Hepatocyte (in vitro differentiated cells): ENCODE measurements at regions not wholly inside any gene's neighbourhood (a gene's known extent, or its start where the extent isn't known, plus 50 kb on each side); places are given as distances from the start of the nearest gene placed in this dataset.

ENCODE experiments used
- DNase-seq: peaks from one replicate; pipeline ENCODE4 v3.0.0-alpha.2; 2016; ENCODE audit warnings: low spot score
- H2AFZ ChIP-seq: fragments of 200-600 bp; sonication (generic); 2 replicates; pipeline ENCODE4 v1.6.0; 2016; ENCODE audit warnings: antibody characterized with exemption, mild to moderate bottlenecking
- H3K27ac ChIP-seq: fragments of 200-600 bp; sonication (generic); 2 replicates; pipeline ENCODE4 v1.5.1; 2016; ENCODE audit warnings: mild to moderate bottlenecking
- H3K27me3 ChIP-seq: fragments of 200-600 bp; sonication (generic); 2 replicates; pipeline ENCODE4 v1.6.1; 2016
- H3K36me3 ChIP-seq: fragments of 200-600 bp; sonication (generic); replicated peaks from 2 replicates; pipeline ENCODE4 v1.5.1; 2016; ENCODE audit warnings: low read depth; ENCODE audit not compliant: insufficient read depth
- H3K4me1 ChIP-seq: fragments of 200-600 bp; sonication (generic); 2 replicates; pipeline ENCODE4 v1.5.1; 2016; ENCODE audit warnings: mild to moderate bottlenecking, moderate library complexity; ENCODE audit not compliant: insufficient read depth
- H3K4me2 ChIP-seq: fragments of 200-600 bp; sonication (generic); 2 replicates; pipeline ENCODE4 v1.6.0; 2016
- H3K4me3 ChIP-seq: fragments of 200-600 bp; sonication (generic); 2 replicates; pipeline ENCODE4 v1.5.1; 2016; ENCODE audit warnings: mild to moderate bottlenecking
- H3K79me2 ChIP-seq: fragments of 200-600 bp; sonication (generic); 2 replicates; pipeline ENCODE4 v1.6.0; 2017; ENCODE audit warnings: mild to moderate bottlenecking
- H3K9me2 ChIP-seq: fragments of 200-600 bp; sonication (generic); replicated peaks from 2 replicates; pipeline ENCODE4 v1.6.0; 2017; ENCODE audit warnings: mild to moderate bottlenecking; ENCODE audit not compliant: insufficient read depth
- H3K9me3 ChIP-seq: fragments of 200-600 bp; sonication (generic); 2 replicates; pipeline ENCODE4 v1.5.1; 2016; ENCODE audit warnings: low read depth, mild to moderate bottlenecking
- H4K20me1 ChIP-seq: fragments of 200-600 bp; sonication (generic); 2 replicates; pipeline ENCODE4 v1.6.0; 2016; ENCODE audit warnings: mild to moderate bottlenecking; ENCODE audit not compliant: insufficient read depth, poor library complexity, severe bottlenecking
- CTCF ChIP-seq: fragments of 200-600 bp; sonication (generic); IDR thresholded peaks from 2 replicates; pipeline ENCODE4 v1.5.1; 2016; ENCODE audit warnings: antibody characterized with exemption, mild to moderate bottlenecking; ENCODE audit not compliant: poor library complexity
- EZH2 ChIP-seq: fragments of 200-600 bp; sonication (generic); IDR thresholded peaks from 2 replicates; pipeline ENCODE4 v1.6.1; 2016; ENCODE audit warnings: antibody characterized with exemption, mild to moderate bottlenecking, borderline replicate concordance
- EZH2phosphoT487 ChIP-seq: fragments of 200-600 bp; sonication (generic); IDR thresholded peaks from one replicate; pipeline ENCODE4 v1.6.1; 2018; ENCODE audit warnings: antibody characterized with exemption, mild to moderate bottlenecking, low read depth, moderate library complexity; ENCODE audit not compliant: unreplicated experiment, severe bottlenecking
- WGBS: methylation state at CpG from one replicate; pipeline ENCODE4 v1.1.6; 2016; ENCODE audit warnings: low lambda C conversion rate; ENCODE audit errors: missing lambda C conversion rate; 5-methylcytosine and 5-hydroxymethylcytosine counted together

- Histone ChIP-seq H3K36me3 (no peaks in the 10 kb centered on the region), H3K27me3 (no peaks in the 10 kb centered on the region), H3K4me3 (no peak overlapping the region), H3K4me2 (no peak overlapping the region), H3K9me3 (no peaks in the 10 kb centered on the region), H2AFZ (no peak overlapping the region), H4K20me1 (no peaks in the 10 kb centered on the region), H3K79me2 (no peaks in the 10 kb centered on the region), H3K9me2 (no peaks in the 10 kb centered on the region), H3K27ac (no peak overlapping the region), H3K4me1 (peaks cover 18% of the 10 kb centered on the region)
- TF ChIP-seq EZH2phosphoT487 (no peak), EZH2 (no peak), CTCF (no peak)
- no peak for DNase-seq
Observed at GRCh38 chr5:34584165-34584564, 72.0 kb upstream of the RAI14 start.

- H2AFZ ChIP-seq, result no peak overlapping the region
- H3K9me3 ChIP-seq, result no peaks in the 10 kb centered on the region
- no peak overlapping the region for H3K4me3 ChIP-seq
- H3K36me3 ChIP-seq, result no peaks in the 10 kb centered on the region
- H3K9me2 ChIP-seq, result no peaks in the 10 kb centered on the region
- H3K4me2 ChIP-seq, result peak overlapping the region; percentile 22
- WGBS, result 71% methylated on average over 5 of the region's 5 CpGs
- H4K20me1 ChIP-seq, result no peaks in the 10 kb centered on the region
- no peaks in the 10 kb centered on the region for H3K27me3 ChIP-seq
- TF ChIP-seq EZH2, result no peak
- TF ChIP-seq CTCF, result no peak
- TF ChIP-seq EZH2phosphoT487, result no peak
- peak overlapping the region; percentile 90 for H3K27ac ChIP-seq
- H3K4me1 ChIP-seq, result peaks cover 18% of the 10 kb centered on the region
- H3K79me2 ChIP-seq, result no peaks in the 10 kb centered on the region
- DNase-seq, result peak; percentile 59
Observed at GRCh38 chr5:34585601-34586104, 70.5 kb upstream of the RAI14 start.

- WGBS, result 86% methylated on average over 15 of the region's 15 CpGs
- H3K9me3 ChIP-seq, result no peaks in the 10 kb centered on the region
- no peaks in the 10 kb centered on the region for H3K36me3 ChIP-seq
- no peaks in the 10 kb centered on the region for H4K20me1 ChIP-seq
- no peak for DNase-seq
- H2AFZ ChIP-seq, result no peak overlapping the region
- H3K4me2 ChIP-seq, result peak overlapping the region; percentile 22
- peaks cover 18% of the 10 kb centered on the region for H3K4me1 ChIP-seq
- H3K79me2 ChIP-seq, result no peaks in the 10 kb centered on the region
- no peaks in the 10 kb centered on the region for H3K27me3 ChIP-seq
- no peaks in the 10 kb centered on the region for H3K9me2 ChIP-seq
- peak overlapping the region; percentile 90 for H3K27ac ChIP-seq
- H3K4me3 ChIP-seq, result no peak overlapping the region
- TF ChIP-seq CTCF (no peak), EZH2phosphoT487 (no peak), EZH2 (no peak)
Observed at GRCh38 chr5:34586117-34586885, 69.8 kb upstream of the RAI14 start.
